HFFc6 (cell line): ENCODE measurements at regions not wholly inside any gene's neighbourhood (a gene's known extent, or its start where the extent isn't known, plus 50 kb on each side); places are given as distances from the start of the nearest gene placed in this dataset.

Experiments used
- DNase-seq: peaks from one replicate; pipeline ENCODE4 v3.0.0-alpha.2; 2018
- H3K27ac Mint-ChIP-seq: 2 replicates; pipeline ENCODE4 v1.8.0; 2020; ENCODE audit warnings: mild to moderate bottlenecking, mixed read lengths
- H3K27me3 Mint-ChIP-seq: 2 replicates; pipeline ENCODE4 v1.8.0; 2021; ENCODE audit warnings: mild to moderate bottlenecking, moderate library complexity, mixed read lengths; ENCODE audit not compliant: insufficient read depth
- H3K36me3 Mint-ChIP-seq: 2 replicates; pipeline ENCODE4 v1.8.0; 2021; ENCODE audit warnings: low read depth, mixed read lengths
- H3K4me1 Mint-ChIP-seq: 2 replicates; pipeline ENCODE4 v1.8.0; 2020; ENCODE audit warnings: low read depth, mixed read lengths
- H3K4me3 Mint-ChIP-seq: 2 replicates; pipeline ENCODE4 v1.8.0; 2020; ENCODE audit warnings: mild to moderate bottlenecking, moderate library complexity, mixed read lengths
- H3K9me3 Mint-ChIP-seq: 2 replicates; pipeline ENCODE4 v1.8.0; 2020; ENCODE audit warnings: mild to moderate bottlenecking, mixed read lengths
- CTCF ChIP-seq: fragments of 200-600 bp; sonication (generic); IDR thresholded peaks from 2 replicates; pipeline ENCODE4 v1.5.0; 2021; ENCODE audit warnings: antibody characterized with exemption, mild to moderate bottlenecking

- Mint-ChIP-seq H3K36me3 (peaks cover 42% of the 10 kb centered on the region), H3K27ac (no peak overlapping the region), H3K4me3 (no peak overlapping the region), H3K27me3 (no peaks in the 10 kb centered on the region; the same call in 1 of the 2 replicates), H3K9me3 (peaks cover 24% of the 10 kb centered on the region), H3K4me1 (peaks cover 37% of the 10 kb centered on the region)
- TF ChIP-seq CTCF, result no peak
- DNase-seq, result no peak
These were observed 56.2 kb upstream of the SMIM21 start for GRCh38 chr18:75483662-75484061.

GRCh38 chr18:75482880-75483279 lies 55.4 kb upstream of the SMIM21 start:
- H3K27me3 Mint-ChIP-seq, result no peaks in the 10 kb centered on the region; the same call in 1 of the 2 replicates
- peaks cover 38% of the 10 kb centered on the region for H3K4me1 Mint-ChIP-seq
- H3K4me3 Mint-ChIP-seq, result 0 out of 2 replicates have a peak overlapping the region, but pooled peaks have one; percentile 13
- peaks cover 40% of the 10 kb centered on the region for H3K36me3 Mint-ChIP-seq
- peaks cover 24% of the 10 kb centered on the region for H3K9me3 Mint-ChIP-seq
- peak; percentile 66 for DNase-seq
- peak overlapping the region; percentile 62 for H3K27ac Mint-ChIP-seq
- TF ChIP-seq CTCF, result no peak

GRCh38 chr18:75480487-75480886 lies 53.0 kb upstream of the SMIM21 start:
- H3K9me3 Mint-ChIP-seq, result peaks cover 24% of the 10 kb centered on the region
- TF ChIP-seq CTCF, result no peak
- peaks cover 32% of the 10 kb centered on the region for H3K36me3 Mint-ChIP-seq
- no peaks in the 10 kb centered on the region; the same call in 1 of the 2 replicates for H3K27me3 Mint-ChIP-seq
- no peak overlapping the region for H3K27ac Mint-ChIP-seq
- H3K4me3 Mint-ChIP-seq, result no peak overlapping the region
- DNase-seq, result no peak
- H3K4me1 Mint-ChIP-seq, result peaks cover 62% of the 10 kb centered on the region

- peak; percentile 37 for DNase-seq
- no peak overlapping the region for H3K27ac Mint-ChIP-seq
- peaks cover 29% of the 10 kb centered on the region for H3K36me3 Mint-ChIP-seq
These were observed 51.7 kb upstream of the SMIM21 start for GRCh38 chr18:75478996-75479880.

GRCh38 chr18:75477900-75478299 lies 50.4 kb upstream of the SMIM21 start:
- H3K36me3 Mint-ChIP-seq, result peaks cover 16% of the 10 kb centered on the region
- peaks cover 8% of the 10 kb centered on the region for H3K9me3 Mint-ChIP-seq
- H3K4me1 Mint-ChIP-seq, result peaks cover 73% of the 10 kb centered on the region
- no peak for TF ChIP-seq CTCF
- H3K4me3 Mint-ChIP-seq, result no peak overlapping the region
- H3K27me3 Mint-ChIP-seq, result no peaks in the 10 kb centered on the region; the same call in 1 of the 2 replicates
- no peak overlapping the region for H3K27ac Mint-ChIP-seq
- peak; percentile 21 for DNase-seq

More at GRCh38 chr18:75478996-75479880, 51.7 kb upstream of the SMIM21 start:
- Mint-ChIP-seq H3K27me3 (no peaks in the 10 kb centered on the region; the same call in 1 of the 2 replicates), H3K4me1 (peaks cover 74% of the 10 kb centered on the region), H3K4me3 (no peak overlapping the region), H3K9me3 (peaks cover 21% of the 10 kb centered on the region)
- peak; percentile 81 for TF ChIP-seq CTCF
